ENCODE measurements at regions not wholly inside any gene's neighbourhood (a gene's known extent, or its start where the extent isn't known, plus 50 kb on each side); places are given as distances from the start of the nearest gene placed in this dataset.
"Not testable (repeated sequence)": the region's sequence is repeated elsewhere in the genome, so short reads cannot be mapped to it uniquely, and the experiment has no call there.

GRCh38 chr7:93737953-93738352, 152.6 kb downstream of the TFPI2 start:
- no peak for DNase-seq

- no peak for DNase-seq
These were observed 153.7 kb downstream of the TFPI2 start for GRCh38 chr7:93736668-93737369.

- no peak for DNase-seq
These were observed 153.8 kb upstream of the CALCR start for GRCh38 chr7:93728292-93728691.

- no peak for DNase-seq
These were observed 151.4 kb upstream of the CALCR start for GRCh38 chr7:93725954-93726353.

GRCh38 chr7:93723424-93724124, 149.1 kb upstream of the CALCR start:
- no peak for DNase-seq

GRCh38 chr7:93720106-93720505, 145.6 kb upstream of the CALCR start:
- DNase-seq, result no peak

- no peak for DNase-seq
These were observed 145.0 kb upstream of the CALCR start for GRCh38 chr7:93719546-93719945.

GRCh38 chr7:93717217-93717900, 142.8 kb upstream of the CALCR start:
- no peak for DNase-seq

GRCh38 chr7:93715234-93715633, 140.7 kb upstream of the CALCR start:
- peak in 1 of 2 experiments; percentile 1 for DNase-seq

- no peak for DNase-seq
These were observed 137.4 kb upstream of the CALCR start for GRCh38 chr7:93711926-93712325.

- not testable (repeated sequence) for DNase-seq
These were observed 133.7 kb upstream of the CALCR start for GRCh38 chr7:93708255-93708654.

GRCh38 chr7:93707249-93707648, 132.7 kb upstream of the CALCR start:
- no peak for DNase-seq

- not testable (repeated sequence) for DNase-seq
These were observed 131.6 kb upstream of the CALCR start for GRCh38 chr7:93706162-93706561.

GRCh38 chr7:93704217-93704616, 129.7 kb upstream of the CALCR start:
- no peak for DNase-seq

- DNase-seq, result no peak
These were observed 123.4 kb upstream of the CALCR start for GRCh38 chr7:93697901-93698300.

GRCh38 chr7:93693796-93694195, 119.3 kb upstream of the CALCR start:
- DNase-seq, result no peak

- no peak for DNase-seq
These were observed 115.5 kb upstream of the CALCR start for GRCh38 chr7:93690021-93690420.

GRCh38 chr7:93678185-93678584, 103.7 kb upstream of the CALCR start:
- no peak for DNase-seq

- no peak for DNase-seq
These were observed 89.2 kb upstream of the CALCR start for GRCh38 chr7:93663561-93664299.

GRCh38 chr7:93658163-93658562, 83.6 kb upstream of the CALCR start:
- DNase-seq, result not testable (repeated sequence)

GRCh38 chr7:93651603-93652159, 77.2 kb upstream of the CALCR start:
- DNase-seq, result no peak

- DNase-seq, result no peak
These were observed 72.0 kb upstream of the CALCR start for GRCh38 chr7:93646538-93646937.

- DNase-seq, result no peak
These were observed 61.8 kb upstream of the CALCR start for GRCh38 chr7:93636276-93636675.

Data from stimulated activated CD4-positive, alpha-beta T cell treated with anti-CD3 and anti-CD28 coated beads, Interleukin-4, amount 100 ng/mL, for 4 hours (primary cell).